ENCODE measurements at regions not wholly inside any gene's neighbourhood (a gene's known extent, or its start where the extent isn't known, plus 50 kb on each side); places are given as distances from the start of the nearest gene placed in this dataset.
"Not testable (repeated sequence)": the region's sequence is repeated elsewhere in the genome, so short reads cannot be mapped to it uniquely, and the experiment has no call there.

- DNase-seq (ENCODE audit: low read depth in 2 of 2), result no peak
Observed at GRCh38 chr21:21997390-21998333, 999.5 kb downstream of the NCAM2 start.

GRCh38 chr21:22019766-22020165 is 1021.6 kb downstream of the NCAM2 start:
- no peak for DNase-seq (ENCODE audit: low read depth in 2 of 2)

DNA sequence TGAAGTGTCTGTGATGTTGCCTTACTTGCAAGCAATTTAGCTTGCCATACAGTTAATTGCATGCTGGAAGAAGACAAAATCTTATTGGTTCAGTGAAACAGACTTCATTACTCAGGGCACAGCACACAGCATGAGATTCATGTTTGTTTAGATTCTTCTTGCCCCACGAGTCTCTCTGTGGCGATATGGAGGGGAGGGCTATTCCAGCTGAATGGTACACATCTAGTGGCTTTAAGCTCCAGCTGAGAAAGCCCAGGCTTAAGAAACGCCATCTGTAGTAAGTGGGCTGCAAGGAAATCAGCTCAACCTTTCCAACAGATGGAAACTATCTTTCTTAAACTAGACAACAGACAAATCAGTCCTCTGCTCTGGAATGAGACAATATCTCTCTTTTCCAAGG is 1022.0 kb downstream of the NCAM2 start:
- DNase-seq (ENCODE audit: low read depth in 2 of 2), result no peak

- DNase-seq (ENCODE audit: low read depth in 2 of 2), result not testable (repeated sequence)
Observed at GRCh38 chr21:22023896-22024295, 1025.7 kb downstream of the NCAM2 start.

GRCh38 chr21:22044431-22044830 is 1046.2 kb downstream of the NCAM2 start:
- no peak for DNase-seq (ENCODE audit: low read depth in 2 of 2)

GRCh38 chr21:22046576-22046975 is 1048.4 kb downstream of the NCAM2 start:
- DNase-seq (ENCODE audit: low read depth in 2 of 2), result no peak

- DNase-seq (ENCODE audit: low read depth in 2 of 2), result no peak
Observed at GRCh38 chr21:22056904-22057303, 1058.7 kb downstream of the NCAM2 start.

DNA sequence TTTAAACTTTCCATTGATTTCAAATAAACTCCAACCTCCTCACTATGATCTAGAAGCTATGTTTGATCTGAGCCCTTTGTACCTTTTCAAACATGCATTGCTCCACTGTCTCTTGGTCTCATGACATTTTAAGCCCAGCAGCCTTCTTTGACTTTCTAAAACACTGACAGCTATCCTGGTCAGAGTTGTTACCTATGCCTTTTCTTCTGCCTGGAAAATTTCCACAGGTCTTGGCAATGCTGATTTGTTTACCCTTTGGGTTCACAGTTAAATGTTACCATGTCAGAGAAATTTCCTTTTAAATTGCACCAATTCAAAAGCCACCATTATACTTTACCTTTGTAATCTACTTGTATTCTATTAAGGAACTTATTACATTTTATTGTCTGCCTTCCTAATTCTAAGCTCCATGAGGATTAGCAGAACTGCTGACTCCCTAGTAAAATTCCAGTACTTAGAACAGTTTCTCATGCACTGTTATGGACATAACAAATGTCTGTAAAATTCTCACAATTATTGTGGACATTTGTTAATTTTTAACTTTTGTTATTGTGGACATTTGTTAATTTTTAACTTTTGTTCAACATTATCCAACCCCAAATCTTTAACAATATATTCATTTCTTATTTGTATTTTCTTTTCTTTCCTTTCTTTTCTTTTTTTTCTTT is 1064.4 kb downstream of the NCAM2 start:
- DNase-seq (ENCODE audit: low read depth in 2 of 2), result no peak

DNA sequence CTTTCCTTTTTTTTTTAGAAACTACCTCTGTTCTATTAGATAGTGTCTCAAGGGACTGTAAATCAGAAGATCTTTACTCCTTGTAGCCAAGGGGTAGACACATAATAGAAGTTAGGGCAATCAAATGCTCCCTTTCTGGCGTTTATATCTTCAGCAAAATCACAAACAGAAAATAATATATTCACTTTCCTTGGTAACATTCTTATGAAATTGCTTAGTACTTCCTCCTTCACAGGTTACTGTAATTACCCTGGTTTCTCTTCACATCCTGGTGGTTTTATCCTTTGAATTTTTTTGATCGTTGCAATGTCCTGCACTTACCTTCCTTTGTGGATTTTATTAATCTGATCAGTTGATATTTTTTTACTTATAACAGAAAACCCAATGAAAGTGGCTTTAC is 1064.9 kb downstream of the NCAM2 start:
- no peak for DNase-seq (ENCODE audit: low read depth in 2 of 2)

- no peak for DNase-seq (ENCODE audit: low read depth in 2 of 2)
Observed at GRCh38 chr21:22076471-22076870, 1078.3 kb downstream of the NCAM2 start.

DNA sequence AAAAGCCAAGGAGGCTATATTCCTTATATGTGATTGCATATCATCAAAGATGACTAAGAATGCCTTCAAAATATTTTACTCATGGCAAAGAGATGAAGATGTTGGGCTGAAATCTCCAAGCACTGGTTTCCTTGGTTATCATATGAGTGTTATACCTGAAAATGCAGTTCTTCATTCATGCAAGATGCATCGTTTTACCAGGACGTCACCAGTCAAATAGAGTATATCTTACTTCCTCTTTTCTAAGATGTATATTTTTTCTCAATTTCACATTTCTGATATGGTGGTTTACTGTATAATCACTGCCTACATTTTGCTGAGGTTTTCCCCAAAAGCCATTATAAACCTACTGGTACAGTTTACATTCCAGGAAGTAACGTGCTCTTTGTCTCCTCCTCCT is 1085.7 kb downstream of the NCAM2 start:
- no peak for DNase-seq (ENCODE audit: low read depth in 2 of 2)

- no peak for DNase-seq (ENCODE audit: low read depth in 2 of 2)
Observed at GRCh38 chr21:22096314-22096713, 1098.1 kb downstream of the NCAM2 start.

DNA sequence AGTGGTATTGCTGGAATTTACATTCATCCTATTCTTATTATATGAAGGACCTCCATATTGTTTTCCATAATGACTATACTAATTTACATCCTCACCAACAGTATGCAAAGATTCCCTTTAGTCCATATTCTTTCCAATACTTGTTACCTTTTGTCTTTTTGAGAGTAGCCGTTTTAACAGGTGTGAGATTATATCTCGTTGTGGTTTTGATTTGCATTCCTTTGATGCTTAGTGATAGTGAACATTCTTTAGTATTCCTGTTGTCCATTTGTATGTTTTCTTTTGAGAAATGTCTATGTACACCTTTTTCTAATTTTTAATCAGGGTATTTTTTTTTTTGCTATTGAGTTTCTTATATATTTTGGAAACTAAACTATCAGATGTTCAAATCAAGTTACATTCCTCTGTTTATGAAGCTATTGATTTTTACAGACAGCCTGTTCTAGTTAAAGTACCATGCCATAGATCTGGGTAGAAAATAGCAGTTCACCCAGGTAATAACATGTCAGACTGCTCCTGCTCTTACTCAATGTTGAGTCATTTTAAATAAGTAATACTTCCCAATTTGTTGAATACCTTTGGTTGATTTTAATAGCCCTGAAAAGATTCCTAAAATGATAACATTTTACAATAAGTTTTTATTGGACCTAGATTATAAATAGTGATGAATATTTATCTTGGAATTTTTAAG is 1108.7 kb downstream of the NCAM2 start:
- no peak for DNase-seq (ENCODE audit: low read depth in 2 of 2)

DNA sequence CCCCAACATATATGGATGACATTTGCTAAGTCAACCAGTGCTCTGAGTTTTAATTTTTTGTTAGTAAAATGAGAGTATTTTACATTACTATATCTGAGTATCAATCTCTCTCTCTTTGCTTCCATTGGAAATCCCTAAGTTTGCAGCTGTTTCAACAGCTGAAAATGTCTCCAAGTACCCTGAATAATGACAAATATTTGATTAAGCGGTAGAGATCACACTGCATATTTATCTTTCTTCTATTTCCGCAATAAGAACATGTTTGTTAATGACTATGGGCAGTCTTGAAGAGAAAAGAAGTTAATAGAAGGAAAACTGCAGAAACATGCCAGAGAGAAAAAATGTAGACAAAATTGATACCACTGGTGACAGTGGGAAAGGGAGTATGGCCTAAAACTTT is 1117.5 kb downstream of the NCAM2 start:
- no peak for DNase-seq (ENCODE audit: low read depth in 2 of 2)

- DNase-seq (ENCODE audit: low read depth in 2 of 2), result no peak
Observed at GRCh38 chr21:22120616-22121266, 1122.5 kb downstream of the NCAM2 start.

DNA sequence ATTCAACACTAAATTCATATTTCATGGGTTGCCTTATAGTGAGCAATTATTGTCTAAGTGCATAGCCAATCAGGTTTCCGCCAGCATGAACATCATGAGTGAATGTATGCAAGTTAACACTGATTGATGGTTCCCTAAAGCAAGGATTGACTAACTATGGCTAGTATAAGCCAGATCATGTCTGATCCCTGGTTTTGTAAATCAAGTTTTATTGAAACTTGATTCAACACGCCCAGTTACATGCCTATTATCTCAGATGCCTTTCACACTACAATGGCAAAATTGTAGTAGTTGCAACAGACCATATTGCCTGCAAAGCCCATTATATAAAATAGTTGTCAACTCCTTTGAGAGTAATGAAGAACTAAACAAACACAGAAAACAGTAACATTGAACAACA is 1127.4 kb downstream of the NCAM2 start:
- no peak for DNase-seq (ENCODE audit: low read depth in 2 of 2)

GRCh38 chr21:22128671-22129070 is 1130.5 kb downstream of the NCAM2 start:
- DNase-seq (ENCODE audit: low read depth in 2 of 2), result no peak

- no peak for DNase-seq (ENCODE audit: low read depth in 2 of 2)
Observed at GRCh38 chr21:22132358-22133071, 1134.3 kb downstream of the NCAM2 start.

- no peak for DNase-seq (ENCODE audit: low read depth in 2 of 2)
Observed at GRCh38 chr21:22136740-22137139, 1138.5 kb downstream of the NCAM2 start.

DNA sequence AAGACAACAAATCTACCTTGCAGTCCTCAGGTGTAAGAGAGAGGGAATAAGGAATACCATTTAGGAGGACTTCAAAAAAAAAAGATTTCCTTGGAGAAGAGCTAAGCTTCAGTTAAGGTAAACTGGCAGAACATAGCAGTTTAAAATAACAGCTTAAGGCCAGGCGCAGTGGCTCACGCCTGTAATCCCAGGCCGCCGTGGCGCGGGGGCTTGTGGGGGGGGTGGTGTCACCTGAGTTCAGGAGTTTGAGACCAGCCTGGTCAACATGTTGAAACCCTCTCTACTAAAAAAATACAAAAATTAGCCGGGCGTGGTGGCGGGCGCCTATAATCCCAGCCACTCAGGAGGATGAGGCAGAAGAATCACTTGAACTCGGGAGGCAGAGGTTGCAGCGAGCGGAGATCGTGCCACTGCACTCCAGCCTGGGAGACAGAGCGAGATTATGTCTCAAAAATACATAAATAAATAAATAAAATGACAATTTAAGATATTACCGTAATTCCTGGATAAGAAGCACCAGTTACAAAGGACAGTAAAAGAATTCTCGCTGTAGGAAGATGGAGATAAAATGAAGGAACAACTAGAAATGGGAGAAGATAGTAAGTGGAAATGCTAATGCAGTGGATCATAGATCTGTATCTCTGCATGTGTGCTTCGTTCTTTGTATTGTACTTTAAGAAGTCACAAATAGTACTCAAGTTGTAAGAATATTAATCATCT is 1140.2 kb downstream of the NCAM2 start:
- DNase-seq (ENCODE audit: low read depth in 2 of 2), result no peak

DNA sequence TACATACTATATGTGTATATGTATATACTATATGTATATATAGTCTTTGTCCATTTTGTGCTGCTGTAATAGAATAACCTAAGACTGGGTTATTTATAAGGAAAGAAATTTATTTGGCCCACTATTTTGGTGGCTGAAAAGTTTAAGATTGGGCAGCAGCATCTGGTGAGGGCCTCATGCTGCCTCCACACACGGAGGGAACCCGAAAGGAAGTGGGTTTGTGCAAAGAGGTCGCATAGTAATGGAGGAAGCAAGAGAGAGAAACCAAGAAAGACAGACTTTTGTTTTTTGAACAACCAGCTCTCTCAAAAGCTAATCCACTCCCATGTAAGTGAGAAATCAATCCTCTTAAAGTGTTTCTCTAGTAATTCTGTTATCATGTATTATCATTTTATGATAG is 1147.3 kb downstream of the NCAM2 start:
- DNase-seq (ENCODE audit: low read depth in 2 of 2), result no peak

All from stimulated activated CD4-positive, alpha-beta T cell treated with anti-CD3 and anti-CD28 coated beads, Interleukin-12 subunit alpha, Interleukin-12 subunit beta, amount 100 ng/mL, for 24 hours (primary cell).